SK-N-SH treated with all-trans-retinoic acid at 6 μM for 48 hours (cell line): ENCODE measurements at regions not wholly inside any gene's neighbourhood (a gene's known extent, or its start where the extent isn't known, plus 50 kb on each side); places are given as distances from the start of the nearest gene placed in this dataset.

Experiments used
- BACH2 ChIP-seq: fragments of 250-450 bp; sonication (Bioruptor Pico); IDR thresholded peaks from 2 replicates; pipeline ENCODE4 v1.9.0; 2021; ENCODE audit warnings: mild to moderate bottlenecking, borderline replicate concordance
- PATZ1 ChIP-seq: fragments of 250-450 bp; sonication (Bioruptor Pico); IDR thresholded peaks from 2 replicates; pipeline ENCODE4 v1.8.0; 2020; ENCODE audit warnings: mild to moderate bottlenecking, moderate library complexity, borderline replicate concordance
- POU6F1 ChIP-seq: fragments of 250-450 bp; sonication (Bioruptor Pico); IDR thresholded peaks from 2 replicates; pipeline ENCODE4 v1.8.0; 2021; ENCODE audit warnings: low read depth, mild to moderate bottlenecking, moderate library complexity, borderline replicate concordance
- RARB ChIP-seq: fragments of 250-450 bp; sonication (Bioruptor Pico); IDR thresholded peaks from 2 replicates; pipeline ENCODE4 v1.8.0; 2021; ENCODE audit warnings: mild to moderate bottlenecking, moderate library complexity
- TCF4 ChIP-seq: fragments of 250-450 bp; sonication (Bioruptor Pico); IDR thresholded peaks from 2 replicates; pipeline ENCODE4 v1.8.0; 2021; ENCODE audit warnings: mild to moderate bottlenecking, moderate library complexity, borderline replicate concordance
- TSHZ2 ChIP-seq: fragments of 250-450 bp; sonication (Bioruptor Pico); IDR thresholded peaks from 2 replicates; pipeline ENCODE4 v1.5.0; 2020; ENCODE audit warnings: mild to moderate bottlenecking, moderate library complexity
- ZFP30 ChIP-seq: fragments of 450-650 bp; formaldehyde crosslinking; IDR thresholded peaks from 2 replicates; pipeline ENCODE4 v1.5.0; 2022; ENCODE audit warnings: mild to moderate bottlenecking, moderate library complexity
- ZNF8 ChIP-seq: fragments of 450-650 bp; formaldehyde crosslinking; IDR thresholded peaks from 2 replicates; pipeline ENCODE4 v1.5.0; 2020; ENCODE audit warnings: mild to moderate bottlenecking, moderate library complexity

GRCh38 chr4:75107755-75108612 lies 175.1 kb downstream of the PARM1 start:
- no peak for TF ChIP-seq TSHZ2
- TF ChIP-seq PATZ1, result no peak
- TF ChIP-seq BACH2, result no peak
- no peak for TF ChIP-seq ZFP30 (CRISPR knock-in tag)
- TF ChIP-seq RARB (CRISPR knock-in tag), result no peak
- TF ChIP-seq TCF4 (CRISPR knock-in tag), result no peak
- no peak for TF ChIP-seq ZNF8 (CRISPR knock-in tag)
- no peak for TF ChIP-seq POU6F1
